BJ (cell line): ENCODE measurements at regions not wholly inside any gene's neighbourhood (a gene's known extent, or its start where the extent isn't known, plus 50 kb on each side); places are given as distances from the start of the nearest gene placed in this dataset.

ENCODE experiments used
- CTCF ChIA-PET: fragments of 350-600 bp; formaldehyde crosslinking; extraction: SDS; loops from one replicate; lab custom pipeline; 2021; ENCODE audit warnings: antibody characterized with exemption, inconsistent platforms; lab: Yijun Ruan, JAX
- POLR2A ChIA-PET: fragments of 300-600 bp; sonication (Branson Sonifier 250); formaldehyde crosslinking; extraction: SDS; loops from one replicate; lab custom pipeline; 2021; ENCODE audit warnings: antibody characterized with exemption; lab: Charles Lee
- DNase-seq: peaks from one replicate; pipeline ENCODE4 v3.0.0-alpha.2; 2011; ENCODE audit warnings: low read depth
- H3K27me3 ChIP-seq: 2 replicates; pipeline ENCODE4 v1.6.0; 2011; ENCODE audit warnings: low read length; ENCODE audit not compliant: control insufficient read depth, insufficient read depth
- H3K36me3 ChIP-seq: 2 replicates; pipeline ENCODE4 v1.5.1; 2011; ENCODE audit warnings: low read length; ENCODE audit not compliant: control insufficient read depth, insufficient read depth
- H3K4me3 ChIP-seq: 2 replicates; pipeline ENCODE4 v1.5.1; 2011; ENCODE audit warnings: low read depth, mild to moderate bottlenecking, control low read depth, low read length
- CTCF ChIP-seq: IDR thresholded peaks from 2 replicates; pipeline ENCODE4 v1.5.1; 2011; ENCODE audit warnings: low read depth, mild to moderate bottlenecking, control low read depth, inconsistent platforms, low read length, moderate library complexity; ENCODE audit not compliant: insufficient read depth

GRCh38 chr9:129320575-129321285 is 142.7 kb upstream of the IER5L start:
- peak; percentile 72 for DNase-seq
- Histone ChIP-seq H3K36me3 (no peaks in the 10 kb centered on the region), H3K27me3 (no peaks in the 10 kb centered on the region), H3K4me3 (peak overlapping the region; percentile 51)
- CTCF ChIA-PET, result interaction anchor here (0.6 to 4.5 kb wide), 7 partner anchors 9 to 182 kb away, joined by 3 to 18 read pairs (median 6); no protein-coding TSS in a partner anchor
- no peak for TF ChIP-seq CTCF
- POLR2A ChIA-PET, result interaction anchor here (0.6 to 1.0 kb wide), 7 partner anchors 11 to 163 kb away, joined by 3 to 6 read pairs (median 3); no protein-coding TSS in a partner anchor

GRCh38 chr9:129319938-129320481 is 141.9 kb upstream of the IER5L start:
- POLR2A ChIA-PET, result interaction anchor here (0.6 to 1.0 kb wide), 6 partner anchors 15 to 164 kb away, joined by 3 to 6 read pairs (median 4); no protein-coding TSS in a partner anchor
- CTCF ChIA-PET, result interaction anchor here (0.6 to 4.5 kb wide), 10 partner anchors 9 to 292 kb away, joined by 3 to 18 read pairs (median 4); no protein-coding TSS in a partner anchor
- no peak for TF ChIP-seq CTCF

GRCh38 chr9:129319076-129319937 is 141.2 kb upstream of the IER5L start:
- ChIA-PET CTCF (interaction anchor here (1.1 to 4.5 kb wide), 6 partner anchors 136 to 292 kb away, joined by 3 to 18 read pairs (median 4); no protein-coding TSS in a partner anchor), POLR2A (no interaction called here)
- H3K4me3 ChIP-seq, result no peak overlapping the region
- TF ChIP-seq CTCF, result no peak
- no peaks in the 10 kb centered on the region for H3K36me3 ChIP-seq
- no peak for DNase-seq
- no peaks in the 10 kb centered on the region for H3K27me3 ChIP-seq

More at GRCh38 chr9:129319938-129320481, 141.9 kb upstream of the IER5L start:
- H3K4me3 ChIP-seq, result no peak overlapping the region
- H3K27me3 ChIP-seq, result no peaks in the 10 kb centered on the region
- no peaks in the 10 kb centered on the region for H3K36me3 ChIP-seq
- no peak for DNase-seq

GRCh38 chr9:129318121-129319075 is 140.3 kb upstream of the IER5L start:
- CTCF ChIA-PET, result interaction anchor here (0.6 to 4.5 kb wide), 7 partner anchors 17 to 183 kb away, joined by 3 to 18 read pairs (median 3); no protein-coding TSS in a partner anchor
- Histone ChIP-seq H3K36me3 (no peaks in the 10 kb centered on the region), H3K4me3 (no peak overlapping the region), H3K27me3 (no peaks in the 10 kb centered on the region)
- POLR2A ChIA-PET, result no interaction called here
- DNase-seq, result no peak
- no peak for TF ChIP-seq CTCF
